Ammon's horn (tissue), 1 donor: ENCODE measurements at regions not wholly inside any gene's neighbourhood (a gene's known extent, or its start where the extent isn't known, plus 50 kb on each side); places are given as distances from the start of the nearest gene placed in this dataset.

Source experiments
- DNase-seq: peaks from one replicate; pipeline ENCODE4 v3.0.0-alpha.2; 2016; ENCODE audit warnings: low spot score

- DNase-seq, result no peak
Observed at GRCh38 chr6:166774770-166775169, 147.7 kb upstream of the RPS6KA2 start.

GRCh38 chr6:166774292-166774691, 147.2 kb upstream of the RPS6KA2 start:
- DNase-seq, result no peak

- DNase-seq, result no peak
Observed at GRCh38 chr6:166772518-166772917, 145.5 kb upstream of the RPS6KA2 start.

- DNase-seq, result no peak
Observed at GRCh38 chr6:166771701-166772100, 144.7 kb upstream of the RPS6KA2 start.

GRCh38 chr6:166770216-166771116, 143.4 kb upstream of the RPS6KA2 start:
- DNase-seq, result no peak

- DNase-seq, result no peak
Observed at GRCh38 chr6:166769648-166770047, 142.6 kb upstream of the RPS6KA2 start.

GRCh38 chr6:166768761-166769160, 141.7 kb upstream of the RPS6KA2 start:
- no peak for DNase-seq

- no peak for DNase-seq
Observed at GRCh38 chr6:166767230-166767629, 140.2 kb upstream of the RPS6KA2 start.

- DNase-seq, result no peak
Observed at GRCh38 chr6:166766769-166767168, 139.7 kb upstream of the RPS6KA2 start.

GRCh38 chr6:166765234-166765541, 138.1 kb upstream of the RPS6KA2 start:
- no peak for DNase-seq

- DNase-seq, result no peak
Observed at GRCh38 chr6:166764473-166765233, 137.6 kb upstream of the RPS6KA2 start.

GRCh38 chr6:166763606-166764472, 136.8 kb upstream of the RPS6KA2 start:
- no peak for DNase-seq

GRCh38 chr6:166761801-166762200, 134.8 kb upstream of the RPS6KA2 start:
- DNase-seq, result no peak

GRCh38 chr6:166760288-166760687, 133.2 kb upstream of the RPS6KA2 start:
- DNase-seq, result no peak

GRCh38 chr6:166758136-166758704, 131.2 kb upstream of the RPS6KA2 start:
- DNase-seq, result no peak

- DNase-seq, result no peak
Observed at GRCh38 chr6:166757232-166758135, 130.4 kb upstream of the RPS6KA2 start.

- DNase-seq, result no peak
Observed at GRCh38 chr6:166754218-166755030, 127.4 kb upstream of the RPS6KA2 start.

GRCh38 chr6:166752928-166753721, 126.1 kb upstream of the RPS6KA2 start:
- no peak for DNase-seq

GRCh38 chr6:166752097-166752496, 125.0 kb upstream of the RPS6KA2 start:
- no peak for DNase-seq
